A673 (cell line): ENCODE measurements at regions not wholly inside any gene's neighbourhood (a gene's known extent, or its start where the extent isn't known, plus 50 kb on each side); places are given as distances from the start of the nearest gene placed in this dataset.

ENCODE experiments used
- BruUV-seq: library from RNA; stranded (reverse); fragments of 400-500 nt; replicated peaks from 2 replicates; lab custom pipeline; 2021; lab: Mats Ljungman, UMichigan
- CTCF ChIA-PET: fragments of 300-600 bp; sonication (Branson Sonifier 250); formaldehyde crosslinking; loops from one replicate; lab custom pipeline; 2022; ENCODE audit warnings: antibody characterized with exemption; lab: Charles Lee
- POLR2A ChIA-PET: fragments of 300-600 bp; sonication (Branson Sonifier 250); formaldehyde crosslinking; loops from one replicate; lab custom pipeline; 2022; ENCODE audit warnings: antibody characterized with exemption; ENCODE audit not compliant: low non-redundant PET; lab: Charles Lee
- DNase-seq: peaks from one replicate; pipeline ENCODE4 v3.0.0-alpha.2; 2015; ENCODE audit warnings: low spot score
- H3K27ac ChIP-seq: fragments of 200-600 bp; sonication (generic); 2 replicates; pipeline ENCODE4 v1.5.1; 2016; ENCODE audit warnings: mixed run types, low read depth, mild to moderate bottlenecking, mixed read lengths, antibody characterized with exemption, low read length; ENCODE audit not compliant: poor library complexity, severe bottlenecking
- H3K27me3 ChIP-seq: fragments of 200-600 bp; sonication (generic); replicated peaks from 2 replicates; pipeline ENCODE4 v1.6.1; 2017; ENCODE audit warnings: mixed run types, low read depth, mild to moderate bottlenecking, mixed read lengths, antibody characterized with exemption, low read length; ENCODE audit not compliant: insufficient read depth, poor library complexity
- H3K36me3 ChIP-seq: fragments of 200-600 bp; sonication (generic); 2 replicates; pipeline ENCODE4 v1.6.1; 2016; ENCODE audit warnings: mixed run types, mild to moderate bottlenecking, mixed read lengths, antibody characterized with exemption, low read length; ENCODE audit not compliant: insufficient read depth, poor library complexity, severe bottlenecking
- H3K4me1 ChIP-seq: fragments of 200-600 bp; sonication (generic); 2 replicates; pipeline ENCODE4 v1.6.1; 2017; ENCODE audit warnings: mixed run types, mild to moderate bottlenecking, mixed read lengths, antibody characterized with exemption, low read length; ENCODE audit not compliant: insufficient read depth, poor library complexity, severe bottlenecking
- H3K4me3 ChIP-seq: fragments of 200-600 bp; sonication (generic); 2 replicates; pipeline ENCODE4 v1.5.1; 2016; ENCODE audit warnings: low read depth, mixed run types, mild to moderate bottlenecking, mixed read lengths, low read length; ENCODE audit not compliant: poor library complexity, severe bottlenecking
- H3K9me3 ChIP-seq: fragments of 200-600 bp; sonication (generic); 2 replicates; pipeline ENCODE4 v1.6.1; 2016; ENCODE audit warnings: mixed run types, low read depth, mild to moderate bottlenecking, mixed read lengths, antibody characterized with exemption, low read length; ENCODE audit not compliant: poor library complexity, severe bottlenecking
- CTCF ChIP-seq: fragments of 300-800, 200-600 bp; sonication (generic); conservative IDR thresholded peaks from 2 replicates; pipeline ENCODE4 v1.5.1; 2017; ENCODE audit warnings: low read depth, mild to moderate bottlenecking, antibody characterized with exemption, low read length, moderate library complexity, mixed read lengths
- EZH2 ChIP-seq: fragments of 200-600 bp; sonication (generic); IDR thresholded peaks from 2 replicates; pipeline ENCODE4 v1.6.1; 2017; ENCODE audit warnings: borderline replicate concordance, low read depth, mild to moderate bottlenecking, mixed read lengths, antibody characterized with exemption, low read length; ENCODE audit not compliant: poor library complexity, severe bottlenecking
- intact Hi-C: fragments of 100-400 bp; cut with micrococcal nuclease; formaldehyde crosslinking; loops from one replicate; pipeline ENCODE4 v1.10.0; 2022; ENCODE audit not compliant: unreplicated experiment

DNA sequence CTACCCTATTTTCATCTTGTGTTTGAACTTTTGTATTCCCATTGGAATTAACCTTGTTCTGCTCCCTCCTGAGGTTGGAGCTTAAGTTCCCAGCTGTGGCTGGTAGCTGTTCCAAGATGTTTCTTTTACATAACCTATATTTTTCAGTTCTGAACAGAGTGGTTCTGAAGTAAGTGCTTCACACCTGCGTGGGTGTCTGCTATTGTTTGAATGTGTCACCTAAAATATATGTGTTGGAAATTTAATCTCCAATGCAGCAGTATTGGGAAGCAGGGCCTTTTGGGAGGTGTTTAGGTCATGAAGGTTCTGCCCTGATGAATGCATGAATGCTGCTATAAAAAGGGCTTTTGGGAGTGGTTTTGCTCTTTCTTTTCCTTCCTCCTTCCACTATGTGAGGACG, 123.8 kb downstream of the LACC1 start:
- CTCF ChIA-PET, result no interaction called here
- POLR2A ChIA-PET, result no interaction called here
- no TSS peak for BruUV-seq
- Histone ChIP-seq H3K9me3 (no peaks in the 10 kb centered on the region), H3K36me3 (no peaks in the 10 kb centered on the region), H3K4me1 (no peaks in the 10 kb centered on the region), H3K4me3 (no peak overlapping the region), H3K27me3 (no peaks in the 10 kb centered on the region), H3K27ac (no peak overlapping the region)
- no peak for TF ChIP-seq CTCF
- TF ChIP-seq EZH2, result no peak
- intact Hi-C loops, result no loop called here
- no peak for DNase-seq

DNA sequence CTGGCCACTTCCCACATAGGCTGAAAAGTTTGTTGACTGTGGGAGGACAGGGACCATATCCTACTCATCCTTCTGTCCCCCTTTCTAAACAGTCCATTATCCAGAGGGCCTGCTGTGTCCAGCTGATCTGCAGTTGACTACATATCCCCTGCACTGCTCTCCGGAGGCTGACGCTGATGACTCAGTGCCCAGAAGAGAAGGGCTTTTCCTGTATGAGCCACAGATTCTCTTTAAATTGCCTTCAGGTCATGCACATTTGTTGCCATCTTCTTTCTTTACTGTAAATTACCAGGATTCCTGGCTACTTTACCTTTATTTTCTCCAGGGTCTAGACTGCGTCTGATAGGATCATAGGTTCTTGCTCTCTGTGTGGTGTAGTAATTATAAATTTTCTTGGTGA, 125.2 kb downstream of the LACC1 start:
- intact Hi-C loops, result no loop called here
- no peaks in the 10 kb centered on the region for H3K4me1 ChIP-seq
- no peak overlapping the region for H3K4me3 ChIP-seq
- CTCF ChIA-PET, result no interaction called here
- no peak overlapping the region for H3K27ac ChIP-seq
- POLR2A ChIA-PET, result no interaction called here
- peak; percentile 17 for DNase-seq
- no TSS peak for BruUV-seq
- H3K9me3 ChIP-seq, result no peaks in the 10 kb centered on the region
- no peak for TF ChIP-seq CTCF
- no peak for TF ChIP-seq EZH2
- H3K36me3 ChIP-seq, result no peaks in the 10 kb centered on the region
- no peaks in the 10 kb centered on the region for H3K27me3 ChIP-seq

GRCh38 chr13:44007451-44007850, 127.7 kb downstream of the LACC1 start:
- Histone ChIP-seq H3K4me1 (no peaks in the 10 kb centered on the region), H3K9me3 (no peaks in the 10 kb centered on the region), H3K27me3 (no peaks in the 10 kb centered on the region), H3K27ac (no peak overlapping the region), H3K4me3 (no peak overlapping the region), H3K36me3 (no peaks in the 10 kb centered on the region)
- POLR2A ChIA-PET, result no interaction called here
- CTCF ChIA-PET, result no interaction called here
- TF ChIP-seq CTCF (no peak), EZH2 (no peak)
- no TSS peak for BruUV-seq
- intact Hi-C loops, result no loop called here
- DNase-seq, result no peak
